HepG2 (cell line): ENCODE measurements at regions not wholly inside any gene's neighbourhood (a gene's known extent, or its start where the extent isn't known, plus 50 kb on each side); places are given as distances from the start of the nearest gene placed in this dataset.

ENCODE experiments used
- DR1 ChIP-seq: sonication (generic); formaldehyde crosslinking; IDR thresholded peaks from 2 replicates; pipeline ENCODE4 v1.8.0; 2021; ENCODE audit warnings: mild to moderate bottlenecking, missing genetic modification reagents, inconsistent platforms
- NCOA5 ChIP-seq: sonication (generic); formaldehyde crosslinking; IDR thresholded peaks from 2 replicates; pipeline ENCODE4 v1.4.0; 2020; ENCODE audit warnings: missing genetic modification reagents
- PITX1 ChIP-seq: sonication (generic); formaldehyde crosslinking; IDR thresholded peaks from 2 replicates; pipeline ENCODE4 v1.5.1; 2020; ENCODE audit warnings: mild to moderate bottlenecking, missing genetic modification reagents
- SIN3A ChIP-seq: IDR thresholded peaks from 2 replicates; pipeline ENCODE4 v1.6.1; 2011; ENCODE audit warnings: low read depth, mild to moderate bottlenecking, control low read depth, low read length, borderline replicate concordance
- SP140L ChIP-seq: sonication (generic); formaldehyde crosslinking; IDR thresholded peaks from 2 replicates; pipeline ENCODE4 v1.4.0; 2020; ENCODE audit warnings: missing genetic modification reagents, borderline replicate concordance
- SRSF9 ChIP-seq: fragments of 200-400 bp; formaldehyde crosslinking; IDR thresholded peaks from 2 replicates; pipeline ENCODE4 v1.6.1; 2018; ENCODE audit warnings: borderline replicate concordance, mild to moderate bottlenecking, low read depth, low read length; ENCODE audit not compliant: insufficient read depth, poor library complexity, severe bottlenecking
- ZBTB21 ChIP-seq: sonication (generic); formaldehyde crosslinking; IDR thresholded peaks from 2 replicates; pipeline ENCODE4 v1.4.0; 2020; ENCODE audit warnings: missing genetic modification reagents
- ZBTB42 ChIP-seq: sonication (generic); formaldehyde crosslinking; IDR thresholded peaks from 2 replicates; pipeline ENCODE4 v1.5.0; 2020; ENCODE audit warnings: mild to moderate bottlenecking, missing genetic modification reagents
- ZNF350 ChIP-seq: sonication (generic); formaldehyde crosslinking; IDR thresholded peaks from 2 replicates; pipeline ENCODE4 v1.4.0; 2020; ENCODE audit warnings: mild to moderate bottlenecking, low read depth, missing genetic modification reagents, borderline replicate concordance
- ZNF460 ChIP-seq: sonication (generic); formaldehyde crosslinking; IDR thresholded peaks from 2 replicates; pipeline ENCODE4 v1.5.1; 2020; ENCODE audit warnings: missing genetic modification reagents, mild to moderate bottlenecking, borderline replicate concordance
- ZNF83 ChIP-seq: sonication (generic); formaldehyde crosslinking; IDR thresholded peaks from 2 replicates; pipeline ENCODE4 v1.4.0; 2020; ENCODE audit warnings: missing genetic modification reagents, mild to moderate bottlenecking, borderline replicate concordance
- TF ChIP-seq, protein P1 (sequence below): IDR thresholded peaks from 2 replicates; pipeline ENCODE4 v1.6.1; 2016; ENCODE audit warnings: missing compliant biosample characterization, missing genetic modification reagents, borderline replicate concordance
- TF ChIP-seq, protein P2 (sequence below): sonication (generic); formaldehyde crosslinking; IDR thresholded peaks from 2 replicates; pipeline ENCODE4 v1.5.1; 2020; ENCODE audit warnings: missing genetic modification reagents, mild to moderate bottlenecking, borderline replicate concordance
- TF ChIP-seq, protein P3 (sequence below): sonication (generic); formaldehyde crosslinking; IDR thresholded peaks from 2 replicates; pipeline ENCODE4 v1.4.0; 2020; ENCODE audit warnings: mild to moderate bottlenecking, missing genetic modification reagents, borderline replicate concordance
- TF ChIP-seq, protein P4 (sequence below): sonication (generic); formaldehyde crosslinking; IDR thresholded peaks from 2 replicates; pipeline ENCODE4 v1.4.0; 2020; ENCODE audit warnings: missing genetic modification reagents
- TF ChIP-seq, protein P5 (sequence below): sonication (generic); formaldehyde crosslinking; IDR thresholded peaks from 2 replicates; pipeline ENCODE4 v1.4.0; 2020; ENCODE audit warnings: missing genetic modification reagents, borderline replicate concordance

- TF ChIP-seq ZNF460 (CRISPR knock-in tag) (no peak), ZBTB42 (CRISPR knock-in tag) (no peak), ZNF83 (no peak), SIN3A (no peak), ZBTB21 (no peak), DR1 (CRISPR knock-in tag) (no peak), SRSF9 (no peak), ZNF350 (CRISPR knock-in tag) (no peak), PITX1 (CRISPR knock-in tag) (peak; percentile 86; the same call in 1 of the 2 replicates), NCOA5 (CRISPR knock-in tag) (no peak), SP140L (no peak)
- TF ChIP-seq, protein P1, sequence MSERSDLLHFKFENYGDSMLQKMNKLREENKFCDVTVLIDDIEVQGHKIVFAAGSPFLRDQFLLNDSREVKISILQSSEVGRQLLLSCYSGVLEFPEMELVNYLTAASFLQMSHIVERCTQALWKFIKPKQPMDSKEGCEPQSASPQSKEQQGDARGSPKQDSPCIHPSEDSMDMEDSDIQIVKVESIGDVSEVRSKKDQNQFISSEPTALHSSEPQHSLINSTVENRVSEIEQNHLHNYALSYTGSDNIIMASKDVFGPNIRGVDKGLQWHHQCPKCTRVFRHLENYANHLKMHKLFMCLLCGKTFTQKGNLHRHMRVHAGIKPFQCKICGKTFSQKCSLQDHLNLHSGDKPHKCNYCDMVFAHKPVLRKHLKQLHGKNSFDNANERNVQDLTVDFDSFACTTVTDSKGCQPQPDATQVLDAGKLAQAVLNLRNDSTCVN (CRISPR knock-in tag) = no peak
- TF ChIP-seq, protein P2, sequence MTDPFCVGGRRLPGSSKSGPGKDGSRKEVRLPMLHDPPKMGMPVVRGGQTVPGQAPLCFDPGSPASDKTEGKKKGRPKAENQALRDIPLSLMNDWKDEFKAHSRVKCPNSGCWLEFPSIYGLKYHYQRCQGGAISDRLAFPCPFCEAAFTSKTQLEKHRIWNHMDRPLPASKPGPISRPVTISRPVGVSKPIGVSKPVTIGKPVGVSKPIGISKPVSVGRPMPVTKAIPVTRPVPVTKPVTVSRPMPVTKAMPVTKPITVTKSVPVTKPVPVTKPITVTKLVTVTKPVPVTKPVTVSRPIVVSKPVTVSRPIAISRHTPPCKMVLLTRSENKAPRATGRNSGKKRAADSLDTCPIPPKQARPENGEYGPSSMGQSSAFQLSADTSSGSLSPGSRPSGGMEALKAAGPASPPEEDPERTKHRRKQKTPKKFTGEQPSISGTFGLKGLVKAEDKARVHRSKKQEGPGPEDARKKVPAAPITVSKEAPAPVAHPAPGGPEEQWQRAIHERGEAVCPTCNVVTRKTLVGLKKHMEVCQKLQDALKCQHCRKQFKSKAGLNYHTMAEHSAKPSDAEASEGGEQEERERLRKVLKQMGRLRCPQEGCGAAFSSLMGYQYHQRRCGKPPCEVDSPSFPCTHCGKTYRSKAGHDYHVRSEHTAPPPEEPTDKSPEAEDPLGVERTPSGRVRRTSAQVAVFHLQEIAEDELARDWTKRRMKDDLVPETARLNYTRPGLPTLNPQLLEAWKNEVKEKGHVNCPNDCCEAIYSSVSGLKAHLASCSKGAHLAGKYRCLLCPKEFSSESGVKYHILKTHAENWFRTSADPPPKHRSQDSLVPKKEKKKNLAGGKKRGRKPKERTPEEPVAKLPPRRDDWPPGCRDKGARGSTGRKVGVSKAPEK (CRISPR knock-in tag) = no peak
- TF ChIP-seq, protein P3, sequence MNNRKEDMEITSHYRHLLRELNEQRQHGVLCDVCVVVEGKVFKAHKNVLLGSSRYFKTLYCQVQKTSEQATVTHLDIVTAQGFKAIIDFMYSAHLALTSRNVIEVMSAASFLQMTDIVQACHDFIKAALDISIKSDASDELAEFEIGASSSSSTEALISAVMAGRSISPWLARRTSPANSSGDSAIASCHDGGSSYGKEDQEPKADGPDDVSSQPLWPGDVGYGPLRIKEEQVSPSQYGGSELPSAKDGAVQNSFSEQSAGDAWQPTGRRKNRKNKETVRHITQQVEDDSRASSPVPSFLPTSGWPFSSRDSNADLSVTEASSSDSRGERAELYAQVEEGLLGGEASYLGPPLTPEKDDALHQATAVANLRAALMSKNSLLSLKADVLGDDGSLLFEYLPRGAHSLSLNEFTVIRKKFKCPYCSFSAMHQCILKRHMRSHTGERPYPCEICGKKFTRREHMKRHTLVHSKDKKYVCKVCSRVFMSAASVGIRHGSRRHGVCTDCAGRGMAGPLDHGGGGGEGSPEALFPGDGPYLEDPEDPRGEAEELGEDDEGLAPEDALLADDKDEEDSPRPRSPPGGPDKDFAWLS = no peak
- TF ChIP-seq, protein P4, sequence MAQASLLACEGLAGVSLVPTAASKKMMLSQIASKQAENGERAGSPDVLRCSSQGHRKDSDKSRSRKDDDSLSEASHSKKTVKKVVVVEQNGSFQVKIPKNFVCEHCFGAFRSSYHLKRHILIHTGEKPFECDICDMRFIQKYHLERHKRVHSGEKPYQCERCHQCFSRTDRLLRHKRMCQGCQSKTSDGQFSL (CRISPR knock-in tag) = no peak
- TF ChIP-seq, protein P5, sequence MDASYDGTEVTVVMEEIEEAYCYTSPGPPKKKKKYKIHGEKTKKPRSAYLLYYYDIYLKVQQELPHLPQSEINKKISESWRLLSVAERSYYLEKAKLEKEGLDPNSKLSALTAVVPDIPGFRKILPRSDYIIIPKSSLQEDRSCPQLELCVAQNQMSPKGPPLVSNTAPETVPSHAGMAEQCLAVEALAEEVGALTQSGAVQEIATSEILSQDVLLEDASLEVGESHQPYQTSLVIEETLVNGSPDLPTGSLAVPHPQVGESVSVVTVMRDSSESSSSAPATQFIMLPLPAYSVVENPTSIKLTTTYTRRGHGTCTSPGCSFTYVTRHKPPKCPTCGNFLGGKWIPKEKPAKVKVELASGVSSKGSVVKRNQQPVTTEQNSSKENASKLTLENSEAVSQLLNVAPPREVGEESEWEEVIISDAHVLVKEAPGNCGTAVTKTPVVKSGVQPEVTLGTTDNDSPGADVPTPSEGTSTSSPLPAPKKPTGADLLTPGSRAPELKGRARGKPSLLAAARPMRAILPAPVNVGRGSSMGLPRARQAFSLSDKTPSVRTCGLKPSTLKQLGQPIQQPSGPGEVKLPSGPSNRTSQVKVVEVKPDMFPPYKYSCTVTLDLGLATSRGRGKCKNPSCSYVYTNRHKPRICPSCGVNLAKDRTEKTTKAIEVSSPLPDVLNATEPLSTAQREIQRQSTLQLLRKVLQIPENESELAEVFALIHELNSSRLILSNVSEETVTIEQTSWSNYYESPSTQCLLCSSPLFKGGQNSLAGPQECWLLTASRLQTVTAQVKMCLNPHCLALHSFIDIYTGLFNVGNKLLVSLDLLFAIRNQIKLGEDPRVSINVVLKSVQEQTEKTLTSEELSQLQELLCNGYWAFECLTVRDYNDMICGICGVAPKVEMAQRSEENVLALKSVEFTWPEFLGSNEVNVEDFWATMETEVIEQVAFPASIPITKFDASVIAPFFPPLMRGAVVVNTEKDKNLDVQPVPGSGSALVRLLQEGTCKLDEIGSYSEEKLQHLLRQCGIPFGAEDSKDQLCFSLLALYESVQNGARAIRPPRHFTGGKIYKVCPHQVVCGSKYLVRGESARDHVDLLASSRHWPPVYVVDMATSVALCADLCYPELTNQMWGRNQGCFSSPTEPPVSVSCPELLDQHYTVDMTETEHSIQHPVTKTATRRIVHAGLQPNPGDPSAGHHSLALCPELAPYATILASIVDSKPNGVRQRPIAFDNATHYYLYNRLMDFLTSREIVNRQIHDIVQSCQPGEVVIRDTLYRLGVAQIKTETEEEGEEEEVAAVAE (CRISPR knock-in tag) = no peak
These were observed 140.4 kb upstream of the TAB2 start (continued) for GRCh38 chr6:149176971-149177667.
